Liver (tissue), 3 donors: ENCODE measurements at regions not wholly inside any gene's neighbourhood (a gene's known extent, or its start where the extent isn't known, plus 50 kb on each side); places are given as distances from the start of the nearest gene placed in this dataset.

ENCODE experiments used
- CTCF ChIP-seq: fragments of 150-350 bp; IDR thresholded peaks from 2 replicates; pipeline ENCODE4 v1.5.1; 2017; ENCODE audit warnings: improper control_type of control experiment, low read depth, low read length; ENCODE audit not compliant: missing input control
- GABPA ChIP-seq, 2 donors: IDR thresholded peaks in 1 of 2; conservative IDR thresholded peaks in 1 of 2; 2 replicates each; pipeline ENCODE4 v1.6.1; 2016; ENCODE audit warnings: antibody characterized with exemption in 2 of 2, mild to moderate bottlenecking in 1 of 2, moderate library complexity in 1 of 2
- HNF4G ChIP-seq: IDR thresholded peaks from 2 replicates; pipeline ENCODE4 v1.6.1; 2016; ENCODE audit warnings: antibody characterized with exemption
- MAX ChIP-seq: IDR thresholded peaks from 2 replicates; pipeline ENCODE4 v1.6.1; 2016; ENCODE audit warnings: antibody characterized with exemption
- REST ChIP-seq: IDR thresholded peaks from 2 replicates; pipeline ENCODE4 v1.6.1; 2016; ENCODE audit warnings: antibody characterized with exemption, mild to moderate bottlenecking
- SP1 ChIP-seq: IDR thresholded peaks from 2 replicates; pipeline ENCODE4 v1.6.1; 2018; ENCODE audit warnings: antibody characterized with exemption, mild to moderate bottlenecking
- TAF1 ChIP-seq: conservative IDR thresholded peaks from 2 replicates; pipeline ENCODE4 v1.6.1; 2016; ENCODE audit warnings: antibody characterized with exemption, mild to moderate bottlenecking
- donor health status: healthy.
- donor health status: healthy.

GRCh38 chr3:184635126-184635525, 73.5 kb downstream of the EPHB3 start:
- no peak for TF ChIP-seq CTCF
- no peak for TF ChIP-seq TAF1
- no peak for TF ChIP-seq SP1
- TF ChIP-seq REST, result no peak
- no peak for TF ChIP-seq HNF4G
- TF ChIP-seq MAX, result no peak
- TF ChIP-seq GABPA (IDR thresholded peaks at IDR 0.05 in 1 of 2, conservative IDR thresholded peaks at IDR 0.05 in 1 of 2), result no peak
